H9 (cell line): ENCODE measurements at regions not wholly inside any gene's neighbourhood (a gene's known extent, or its start where the extent isn't known, plus 50 kb on each side); places are given as distances from the start of the nearest gene placed in this dataset.

ENCODE experiments used
- DNase-seq: peaks from one replicate; pipeline ENCODE4 v3.0.0-alpha.2; 2017
- H2AFZ ChIP-seq: one replicate; pipeline ENCODE4 v1.6.1; 2013; ENCODE audit warnings: mild to moderate bottlenecking, low read length, control low read depth, moderate library complexity
- H2AK5ac ChIP-seq: 2 replicates; pipeline ENCODE4 v1.6.1; 2013; ENCODE audit warnings: low read length, control low read depth, mixed read lengths; ENCODE audit not compliant: insufficient read length
- H2BK120ac ChIP-seq: one replicate; pipeline ENCODE4 v1.6.1; 2013; ENCODE audit warnings: low read depth, mild to moderate bottlenecking, low read length, control low read depth, inconsistent platforms; ENCODE audit not compliant: poor library complexity, severe bottlenecking
- H2BK12ac ChIP-seq: 2 replicates; pipeline ENCODE4 v1.6.1; 2013; ENCODE audit warnings: low read length, control low read depth, mixed read lengths, low read depth; ENCODE audit not compliant: insufficient read length
- H2BK15ac ChIP-seq: 2 replicates; pipeline ENCODE4 v1.6.1; 2013; ENCODE audit warnings: low read depth, low read length, control low read depth
- H2BK20ac ChIP-seq: one replicate; pipeline ENCODE4 v1.6.1; 2013; ENCODE audit warnings: low read depth, mild to moderate bottlenecking, low read length, control low read depth, inconsistent platforms; ENCODE audit not compliant: poor library complexity, severe bottlenecking
- H2BK5ac ChIP-seq: 2 replicates; pipeline ENCODE4 v1.6.1; 2013; ENCODE audit warnings: low read length, control low read depth, mixed read lengths; ENCODE audit not compliant: insufficient read length
- H3K14ac ChIP-seq: 2 replicates; pipeline ENCODE4 v1.6.1; 2013; ENCODE audit warnings: low read length, control low read depth; ENCODE audit not compliant: insufficient read depth
- H3K18ac ChIP-seq: 2 replicates; pipeline ENCODE4 v1.6.1; 2013; ENCODE audit warnings: low read depth, mild to moderate bottlenecking, mixed read lengths, low read length, control low read depth; ENCODE audit not compliant: insufficient read length
- H3K23ac ChIP-seq: 2 replicates; pipeline ENCODE4 v1.6.1; 2013; ENCODE audit warnings: low read length, control low read depth, mixed read lengths, low read depth; ENCODE audit not compliant: insufficient read length
- H3K23me2 ChIP-seq: 2 replicates; pipeline ENCODE4 v1.6.1; 2013; ENCODE audit warnings: low read depth, mild to moderate bottlenecking, mixed read lengths, low read length, control low read depth; ENCODE audit not compliant: insufficient read length, poor library complexity, severe bottlenecking
- H3K27ac ChIP-seq: 2 replicates; pipeline ENCODE4 v1.5.1; 2013; ENCODE audit warnings: low read length, control low read depth, mixed read lengths, low read depth; ENCODE audit not compliant: insufficient read length
- H3K27me3 ChIP-seq: 2 replicates; pipeline ENCODE4 v1.6.1; 2013; ENCODE audit warnings: low read length, control low read depth, inconsistent platforms; ENCODE audit not compliant: insufficient read depth
- H3K4ac ChIP-seq: 2 replicates; pipeline ENCODE4 v1.6.1; 2013; ENCODE audit warnings: low read depth, mild to moderate bottlenecking, control low read depth, inconsistent platforms, low read length, moderate library complexity
- H3K4me1 ChIP-seq: 2 replicates; pipeline ENCODE4 v1.6.1; 2013; ENCODE audit warnings: low read length, control low read depth, inconsistent platforms; ENCODE audit not compliant: insufficient read depth
- H3K4me2 ChIP-seq: 2 replicates; pipeline ENCODE4 v1.6.1; 2013; ENCODE audit warnings: low read length, control low read depth, mixed read lengths; ENCODE audit not compliant: insufficient read length, insufficient read depth
- H3K56ac ChIP-seq: 2 replicates; pipeline ENCODE4 v1.6.1; 2013; ENCODE audit warnings: low read depth, mild to moderate bottlenecking, mixed read lengths, low read length, control low read depth; ENCODE audit not compliant: insufficient read length
- H3K79me1 ChIP-seq: 2 replicates; pipeline ENCODE4 v1.6.1; 2013; ENCODE audit warnings: low read depth, mild to moderate bottlenecking, moderate library complexity, low read length, control low read depth, inconsistent platforms; ENCODE audit not compliant: insufficient read depth, poor library complexity, severe bottlenecking
- H3K79me2 ChIP-seq: 2 replicates; pipeline ENCODE4 v1.6.1; 2013; ENCODE audit warnings: low read length, control low read depth, inconsistent platforms; ENCODE audit not compliant: insufficient read depth
- H3K9ac ChIP-seq: 2 replicates; pipeline ENCODE4 v1.6.1; 2013; ENCODE audit warnings: low read length, control low read depth, mixed read lengths; ENCODE audit not compliant: insufficient read length; ENCODE audit errors: extremely low read depth
- H3K9me3 ChIP-seq: one replicate; pipeline ENCODE4 v1.6.1; 2013; ENCODE audit warnings: low read depth, low read length, inconsistent platforms; ENCODE audit not compliant: control insufficient read depth
- H3T11ph ChIP-seq: one replicate; pipeline ENCODE4 v1.6.1; 2013; ENCODE audit warnings: mild to moderate bottlenecking, low read length, control low read depth, inconsistent platforms
- H4K20me1 ChIP-seq: one replicate; pipeline ENCODE4 v1.6.1; 2013; ENCODE audit not compliant: control insufficient read depth, insufficient read length, insufficient read depth
- H4K5ac ChIP-seq: 2 replicates; pipeline ENCODE4 v1.6.1; 2013; ENCODE audit warnings: low read depth, mild to moderate bottlenecking, mixed read lengths, low read length, control low read depth; ENCODE audit not compliant: insufficient read length
- H4K8ac ChIP-seq: replicated peaks from 2 replicates; pipeline ENCODE4 v1.6.1; 2013; ENCODE audit warnings: low read length, control low read depth, mixed read lengths, low read depth; ENCODE audit not compliant: insufficient read length
- H4K91ac ChIP-seq: 2 replicates; pipeline ENCODE4 v1.6.1; 2013; ENCODE audit warnings: low read depth, mild to moderate bottlenecking, moderate library complexity, mixed read lengths, low read length, control low read depth; ENCODE audit not compliant: insufficient read length
- H3K27ac Mint-ChIP-seq, 3 experiments: 2 replicates in 2 of 3; 3 replicates in 1 of 3; pipeline ENCODE4 v1.8.0; 2020 to 2021; ENCODE audit warnings: mixed read lengths in 3 of 3, mild to moderate bottlenecking in 1 of 3, moderate library complexity in 1 of 3
- H3K27me3 Mint-ChIP-seq: 2 replicates; pipeline ENCODE4 v1.8.0; 2021; ENCODE audit warnings: low read depth, mild to moderate bottlenecking, moderate library complexity, mixed read lengths
- H3K36me3 Mint-ChIP-seq, 3 experiments: 2 replicates in 2 of 3; 3 replicates in 1 of 3; pipeline ENCODE4 v1.8.0; 2020 to 2021; ENCODE audit warnings: low read depth in 3 of 3, mixed read lengths in 3 of 3; ENCODE audit not compliant: insufficient read depth in 1 of 3
- H3K4me1 Mint-ChIP-seq, 2 experiments: 2 replicates each; pipeline ENCODE4 v1.8.0; 2020; ENCODE audit warnings: mixed read lengths in 2 of 2
- H3K4me3 Mint-ChIP-seq, 2 experiments: 2 replicates in 1 of 2; 3 replicates in 1 of 2; pipeline ENCODE4 v1.8.0; 2020 to 2021; ENCODE audit warnings: mild to moderate bottlenecking in 2 of 2, mixed read lengths in 2 of 2, moderate library complexity in 1 of 2
- H3K9me3 Mint-ChIP-seq, 2 experiments: 2 replicates in 1 of 2; 3 replicates in 1 of 2; pipeline ENCODE4 v1.8.0; 2020; ENCODE audit warnings: mild to moderate bottlenecking in 2 of 2, mixed read lengths in 2 of 2, moderate library complexity in 1 of 2
- WGBS: extraction: QIAGEN DNeasy Blood & Tissue Kit; methylation state at CpG from one replicate; pipeline ENCODE4 v1.1.7; 2013; ENCODE audit warnings: missing lambda C conversion rate, low lambda C conversion rate, mixed read lengths; ENCODE audit not compliant: insufficient read length; ENCODE audit errors: extremely low coverage; 5-methylcytosine and 5-hydroxymethylcytosine counted together
- TF ChIP-seq, protein P1 (sequence below): fragments of 200-600 bp; sonication (generic); conservative IDR thresholded peaks from 3 replicates; pipeline ENCODE4 v1.8.0; 2021; ENCODE audit warnings: antibody characterized with exemption, mild to moderate bottlenecking

DNA sequence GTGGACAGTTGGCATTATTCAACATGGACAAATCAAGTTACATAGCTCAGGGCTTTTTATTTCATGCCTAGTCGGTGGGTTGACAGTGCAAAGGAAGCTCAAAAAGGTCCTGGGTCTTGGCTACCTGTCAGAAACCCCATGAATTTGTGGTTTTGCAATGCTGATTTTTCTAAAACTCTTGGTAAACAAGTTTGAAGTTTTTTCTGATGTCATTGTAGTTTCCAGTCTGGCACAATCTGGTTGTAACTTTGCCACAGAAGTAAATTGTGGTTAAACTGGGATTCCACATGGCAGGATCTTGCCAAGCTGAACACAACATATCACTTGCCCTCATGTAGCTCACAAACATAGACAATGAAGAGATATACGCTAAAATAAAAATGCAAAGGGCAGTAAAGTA is 100.8 kb downstream of the EHF start:
- Histone ChIP-seq H3K18ac (no peak overlapping the region), H3K9ac (no peak overlapping the region), H4K20me1 (no peaks in the 10 kb centered on the region), H3K27me3 (no peaks in the 10 kb centered on the region), H3K4me1 (no peaks in the 10 kb centered on the region), H3T11ph (no peak overlapping the region), H2BK120ac (no peak overlapping the region), H2AK5ac (no peak overlapping the region), H3K14ac (no peak overlapping the region), H3K79me2 (no peaks in the 10 kb centered on the region), H3K4ac (no peak overlapping the region), H2AFZ (no peak overlapping the region), H3K9me3 (no peaks in the 10 kb centered on the region), H4K5ac (no peak overlapping the region), H3K23me2 (no peaks in the 10 kb centered on the region), H3K79me1 (no peaks in the 10 kb centered on the region), H3K4me2 (no peak overlapping the region), H3K23ac (no peak overlapping the region), H2BK15ac (no peak overlapping the region), H2BK20ac (no peak overlapping the region), H4K91ac (no peak overlapping the region), H3K56ac (no peak overlapping the region), H2BK12ac (no peak overlapping the region), H2BK5ac (no peak overlapping the region), H3K27ac (no peak overlapping the region), H4K8ac (no peak overlapping the region)
- Mint-ChIP-seq H3K4me1 (no peaks in the 10 kb centered on the region), H3K27me3 (no peaks in the 10 kb centered on the region), H3K4me3 (no peak overlapping the region), H3K36me3 (peaks cover 23 to 32% (median 28%) of the 10 kb centered on the region in 3 experiments; a peak in 6 of 7 replicates), H3K9me3 (peaks cover 0 to 6% of the 10 kb centered on the region in 2 experiments; a peak in 2 of 5 replicates), H3K27ac (no peak overlapping the region)
- DNase-seq, result no peak
- TF ChIP-seq, protein P1, sequence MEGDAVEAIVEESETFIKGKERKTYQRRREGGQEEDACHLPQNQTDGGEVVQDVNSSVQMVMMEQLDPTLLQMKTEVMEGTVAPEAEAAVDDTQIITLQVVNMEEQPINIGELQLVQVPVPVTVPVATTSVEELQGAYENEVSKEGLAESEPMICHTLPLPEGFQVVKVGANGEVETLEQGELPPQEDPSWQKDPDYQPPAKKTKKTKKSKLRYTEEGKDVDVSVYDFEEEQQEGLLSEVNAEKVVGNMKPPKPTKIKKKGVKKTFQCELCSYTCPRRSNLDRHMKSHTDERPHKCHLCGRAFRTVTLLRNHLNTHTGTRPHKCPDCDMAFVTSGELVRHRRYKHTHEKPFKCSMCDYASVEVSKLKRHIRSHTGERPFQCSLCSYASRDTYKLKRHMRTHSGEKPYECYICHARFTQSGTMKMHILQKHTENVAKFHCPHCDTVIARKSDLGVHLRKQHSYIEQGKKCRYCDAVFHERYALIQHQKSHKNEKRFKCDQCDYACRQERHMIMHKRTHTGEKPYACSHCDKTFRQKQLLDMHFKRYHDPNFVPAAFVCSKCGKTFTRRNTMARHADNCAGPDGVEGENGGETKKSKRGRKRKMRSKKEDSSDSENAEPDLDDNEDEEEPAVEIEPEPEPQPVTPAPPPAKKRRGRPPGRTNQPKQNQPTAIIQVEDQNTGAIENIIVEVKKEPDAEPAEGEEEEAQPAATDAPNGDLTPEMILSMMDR, result no peak
- WGBS, result no CpG with 5 or more reads among the region's 2 CpGs
